Testis (tissue), 2 donors: ENCODE measurements at regions not wholly inside any gene's neighbourhood (a gene's known extent, or its start where the extent isn't known, plus 50 kb on each side); places are given as distances from the start of the nearest gene placed in this dataset.
"Not testable (repeated sequence)": the region's sequence is repeated elsewhere in the genome, so short reads cannot be mapped to it uniquely, and the experiment has no call there.

Experiments
- DNase-seq: peaks from one replicate; pipeline ENCODE4 v3.0.0-alpha.2; 2019
- H3K27ac ChIP-seq, 2 donors: fragments of 200-600 bp; sonication (generic); one replicate each; pipeline ENCODE4 v1.5.1; 2019
- H3K27me3 ChIP-seq: fragments of 200-600 bp; sonication (generic); one replicate; pipeline ENCODE4 v1.5.1; 2019
- H3K36me3 ChIP-seq: fragments of 200-600 bp; sonication (generic); one replicate; pipeline ENCODE4 v1.5.1; 2017; ENCODE audit warnings: low read depth; ENCODE audit errors: missing control alignments
- H3K4me1 ChIP-seq: fragments of 200-600 bp; sonication (generic); one replicate; pipeline ENCODE4 v1.5.1; 2019
- H3K4me3 ChIP-seq, 2 donors: fragments of 200-600 bp; sonication (generic); one replicate each; pipeline ENCODE4 v1.5.1; 2017 to 2019
- H3K9me3 ChIP-seq: fragments of 200-600 bp; sonication (generic); one replicate; pipeline ENCODE4 v1.5.1; 2017
- POLR2A ChIP-seq: fragments of 450-650 bp; IDR thresholded peaks from one replicate; pipeline ENCODE4 v1.6.1; 2017; ENCODE audit warnings: antibody characterized with exemption, mild to moderate bottlenecking, moderate library complexity
- WGBS, 2 donors: methylation state at CpG; one replicate each; pipeline ENCODE4 v1.1.5; 2018; 5-methylcytosine and 5-hydroxymethylcytosine counted together
- intact Hi-C: fragments of 100-400 bp; cut with DNase I; formaldehyde crosslinking; loops from one replicate; pipeline ENCODE4 v1.15.1; 2023; ENCODE audit warnings: low total_unique reads
- TF ChIP-seq, protein P1 (sequence below), 3 experiments: fragments of 450-650 bp in 2 of 3; fragments of 200-600 bp in 1 of 3; sonication (generic) in 1 of 3; IDR thresholded peaks; one replicate each; pipeline ENCODE4 v1.5.1; 2016 to 2019; ENCODE audit warnings: antibody characterized with exemption in 3 of 3, mild to moderate bottlenecking in 2 of 3, moderate library complexity in 1 of 3

DNA sequence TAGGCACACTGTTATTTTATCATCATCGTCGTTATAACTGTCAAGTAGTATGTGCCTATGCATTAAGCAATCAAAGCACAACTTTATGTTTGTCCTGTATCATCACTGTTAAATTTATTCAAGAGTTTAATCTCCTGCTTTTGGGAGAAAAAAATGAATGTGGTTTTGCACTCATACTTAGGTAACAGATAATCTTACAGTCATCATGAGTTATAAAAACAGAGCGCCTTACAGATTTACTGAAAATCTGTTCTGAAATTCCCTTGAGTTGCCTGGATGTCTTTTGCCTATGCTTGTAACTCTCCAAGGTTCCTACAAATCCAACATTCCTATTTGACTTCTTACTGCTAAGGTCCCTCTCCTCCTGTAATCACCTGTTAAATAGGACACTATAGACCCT is 307.3 kb downstream of the ZIC4 start:
- Histone ChIP-seq H3K36me3 (no peaks in the 10 kb centered on the region), H3K27ac (no peak overlapping the region), H3K4me3 (no peak overlapping the region), H3K4me1 (no peaks in the 10 kb centered on the region), H3K27me3 (no peaks in the 10 kb centered on the region), H3K9me3 (no peaks in the 10 kb centered on the region)
- WGBS, 2 donors: 94 to 99% methylated on average over 3 of the region's 3 CpGs
- DNase-seq: no peak
- intact Hi-C loops: no loop called here
- TF ChIP-seq, protein P1, sequence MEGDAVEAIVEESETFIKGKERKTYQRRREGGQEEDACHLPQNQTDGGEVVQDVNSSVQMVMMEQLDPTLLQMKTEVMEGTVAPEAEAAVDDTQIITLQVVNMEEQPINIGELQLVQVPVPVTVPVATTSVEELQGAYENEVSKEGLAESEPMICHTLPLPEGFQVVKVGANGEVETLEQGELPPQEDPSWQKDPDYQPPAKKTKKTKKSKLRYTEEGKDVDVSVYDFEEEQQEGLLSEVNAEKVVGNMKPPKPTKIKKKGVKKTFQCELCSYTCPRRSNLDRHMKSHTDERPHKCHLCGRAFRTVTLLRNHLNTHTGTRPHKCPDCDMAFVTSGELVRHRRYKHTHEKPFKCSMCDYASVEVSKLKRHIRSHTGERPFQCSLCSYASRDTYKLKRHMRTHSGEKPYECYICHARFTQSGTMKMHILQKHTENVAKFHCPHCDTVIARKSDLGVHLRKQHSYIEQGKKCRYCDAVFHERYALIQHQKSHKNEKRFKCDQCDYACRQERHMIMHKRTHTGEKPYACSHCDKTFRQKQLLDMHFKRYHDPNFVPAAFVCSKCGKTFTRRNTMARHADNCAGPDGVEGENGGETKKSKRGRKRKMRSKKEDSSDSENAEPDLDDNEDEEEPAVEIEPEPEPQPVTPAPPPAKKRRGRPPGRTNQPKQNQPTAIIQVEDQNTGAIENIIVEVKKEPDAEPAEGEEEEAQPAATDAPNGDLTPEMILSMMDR (IDR thresholded peaks at IDR 0.05): no peak
- no peak for TF ChIP-seq POLR2A

DNA sequence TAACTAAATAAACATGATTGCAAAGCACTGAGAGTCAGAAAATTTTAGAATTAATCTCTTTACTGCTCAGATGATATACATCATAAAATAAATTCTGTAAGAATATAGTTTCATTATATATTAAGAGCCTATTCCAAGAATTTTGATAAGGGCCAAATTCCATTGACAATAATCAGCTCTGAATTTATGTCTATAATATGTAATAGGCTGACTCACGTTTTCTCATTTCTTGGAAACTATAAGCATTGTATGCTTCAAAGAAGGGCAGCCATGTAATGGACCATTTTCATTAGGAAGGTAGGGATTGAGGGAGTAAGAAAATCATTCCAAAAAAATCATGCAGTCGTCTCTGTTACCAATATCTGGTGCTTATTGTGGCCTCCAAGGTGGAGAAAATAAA is 315.9 kb downstream of the ZIC4 start:
- Histone ChIP-seq H3K4me1 (no peaks in the 10 kb centered on the region), H3K36me3 (no peaks in the 10 kb centered on the region), H3K27ac (no peak overlapping the region), H3K27me3 (no peaks in the 10 kb centered on the region), H3K9me3 (no peaks in the 10 kb centered on the region), H3K4me3 (no peak overlapping the region)
- intact Hi-C loops: no loop called here
- TF ChIP-seq POLR2A: no peak
- TF ChIP-seq, protein P1 (IDR thresholded peaks at IDR 0.05): no peak
- DNase-seq: no peak
- 76 to 77% methylated on average over 2 of the region's 2 CpGs for WGBS, 2 donors

DNA sequence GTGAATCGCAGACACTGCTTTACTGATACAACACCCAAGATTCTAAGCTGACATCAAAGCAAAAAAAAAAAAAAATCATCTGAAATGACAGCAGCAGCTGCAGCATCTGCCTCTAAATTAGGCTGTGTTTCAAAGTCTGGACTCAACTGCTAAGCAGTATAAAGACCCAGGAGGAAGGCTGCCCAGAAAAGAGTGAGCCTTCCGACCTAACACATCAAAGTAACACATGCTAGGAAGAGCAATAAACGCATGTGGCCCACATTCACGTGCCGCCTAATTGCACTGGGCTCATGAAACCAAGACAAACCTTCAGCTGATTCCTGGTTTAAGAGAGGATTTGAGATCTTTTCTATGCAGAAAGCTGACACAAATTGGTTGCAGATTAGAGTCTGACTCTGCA is 317.1 kb downstream of the ZIC4 start:
- intact Hi-C loops: no loop called here
- 49 to 63% methylated on average over 5 of the region's 5 CpGs for WGBS, 2 donors
- no peaks in the 10 kb centered on the region for H3K4me1 ChIP-seq
- H3K27ac ChIP-seq: no peak overlapping the region
- H3K9me3 ChIP-seq: no peaks in the 10 kb centered on the region
- H3K4me3 ChIP-seq: no peak overlapping the region
- H3K36me3 ChIP-seq: no peaks in the 10 kb centered on the region
- H3K27me3 ChIP-seq: no peaks in the 10 kb centered on the region
- no peak for DNase-seq
- TF ChIP-seq, protein P1 (IDR thresholded peaks at IDR 0.05): no peak
- no peak for TF ChIP-seq POLR2A

DNA sequence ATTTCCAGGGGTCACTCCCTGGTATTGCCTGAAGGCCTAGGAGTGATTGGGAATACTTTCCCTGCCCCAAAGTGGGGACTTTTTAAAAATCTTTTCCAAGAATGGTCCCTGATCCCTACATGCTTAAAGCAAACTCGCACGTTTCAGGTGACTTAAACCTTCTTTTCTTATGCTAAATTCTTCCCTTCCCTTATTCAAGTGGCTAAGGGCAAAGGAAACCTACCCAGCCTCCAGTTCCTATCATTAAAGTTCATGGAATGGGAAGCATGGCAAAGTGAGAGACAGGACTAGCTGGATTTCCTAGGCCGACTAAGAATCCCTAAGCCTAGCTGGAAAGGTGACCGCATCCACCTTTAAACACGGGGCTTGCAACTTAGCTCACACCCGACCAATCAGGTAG is 346.8 kb downstream of the ZIC4 start:
- H3K27me3 ChIP-seq, H3K27ac ChIP-seq, H3K4me3 ChIP-seq, intact Hi-C loops, H3K4me1 ChIP-seq, DNase-seq, H3K9me3 ChIP-seq, H3K36me3 ChIP-seq: not testable (repeated sequence)
- 82 to 90% methylated on average over 6 of the region's 6 CpGs for WGBS, 2 donors

DNA sequence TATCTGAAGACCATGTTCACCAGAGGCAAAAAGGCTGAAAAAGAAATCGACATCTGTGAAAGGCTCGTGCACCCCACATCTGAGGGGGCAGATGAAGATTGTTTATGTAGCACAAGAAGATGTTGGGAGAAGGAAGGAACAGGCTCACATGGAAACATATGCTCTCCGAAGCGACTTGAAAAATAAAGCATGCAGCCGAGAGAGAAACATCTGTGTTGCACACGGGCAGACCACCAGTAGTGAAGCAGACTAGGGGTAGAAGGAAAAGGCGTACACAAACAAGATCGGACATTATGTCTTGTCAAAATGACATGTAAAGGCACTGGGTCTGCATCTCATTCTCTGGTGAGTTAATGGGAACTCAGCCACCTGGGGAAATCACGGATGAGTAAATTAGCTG is 356.5 kb downstream of the ZIC4 start:
- WGBS, 2 donors: 73 to 76% methylated on average over 9 of the region's 9 CpGs
- Histone ChIP-seq H3K36me3 (no peaks in the 10 kb centered on the region), H3K27me3 (no peaks in the 10 kb centered on the region), H3K27ac (no peak overlapping the region), H3K4me1 (no peaks in the 10 kb centered on the region), H3K9me3 (no peaks in the 10 kb centered on the region), H3K4me3 (no peak overlapping the region)
- TF ChIP-seq POLR2A: no peak
- TF ChIP-seq, protein P1 (IDR thresholded peaks at IDR 0.05): no peak
- DNase-seq: no peak
- intact Hi-C loops: no loop called here
